DND-41 (cell line): ENCODE measurements at regions not wholly inside any gene's neighbourhood (a gene's known extent, or its start where the extent isn't known, plus 50 kb on each side); places are given as distances from the start of the nearest gene placed in this dataset.

Experiments
- ATAC-seq: fragments of 200-7000 bp; cut with Tn5 transposase; 3 replicates; pipeline ENCODE4 v1.9.1; 2021; ENCODE audit warnings: low read depth; ENCODE audit not compliant: insufficient read depth
- DNase-seq: peaks from one replicate; pipeline ENCODE4 v3.0.0-alpha.2; 2020
- H2AFZ ChIP-seq: 2 replicates; pipeline ENCODE4 v1.6.0; 2012; ENCODE audit warnings: low read depth, low read length
- H3K27ac ChIP-seq: 2 replicates; pipeline ENCODE4 v1.5.1; 2012; ENCODE audit warnings: low read length, inconsistent platforms
- H3K27me3 ChIP-seq: fragments of 200-600 bp; sonication (generic); 2 replicates; pipeline ENCODE4 v1.6.0; 2012; ENCODE audit warnings: low read length, mild to moderate bottlenecking, inconsistent platforms; ENCODE audit not compliant: insufficient read depth, poor library complexity
- H3K36me3 ChIP-seq: 2 replicates; pipeline ENCODE4 v1.5.1; 2012; ENCODE audit warnings: low read length, inconsistent platforms; ENCODE audit not compliant: insufficient read depth
- H3K4me1 ChIP-seq: 2 replicates; pipeline ENCODE4 v1.5.1; 2012; ENCODE audit warnings: mild to moderate bottlenecking, low read length; ENCODE audit not compliant: insufficient read depth
- H3K4me2 ChIP-seq: 2 replicates; pipeline ENCODE4 v1.6.0; 2012; ENCODE audit warnings: mild to moderate bottlenecking, moderate library complexity, low read length, inconsistent platforms; ENCODE audit not compliant: insufficient read depth
- H3K4me3 ChIP-seq, 2 experiments: fragments of 200-600 bp in 1 of 2; shearing (Covaris generic) in 1 of 2; 2 replicates each; pipeline ENCODE4 v1.5.1; 2012 to 2016; ENCODE audit warnings: inconsistent platforms in 2 of 2, low read length in 2 of 2, mild to moderate bottlenecking in 2 of 2, low read depth in 1 of 2, moderate library complexity in 1 of 2
- H3K79me2 ChIP-seq: 2 replicates; pipeline ENCODE4 v1.6.0; 2012; ENCODE audit warnings: low read length, inconsistent platforms; ENCODE audit not compliant: insufficient read depth
- H3K9ac ChIP-seq: 2 replicates; pipeline ENCODE4 v1.6.0; 2012; ENCODE audit warnings: low read depth, mild to moderate bottlenecking, inconsistent platforms, low read length, moderate library complexity
- H3K9me3 ChIP-seq: 2 replicates; pipeline ENCODE4 v1.5.1; 2012; ENCODE audit warnings: low read length, moderate library complexity, mild to moderate bottlenecking, inconsistent platforms; ENCODE audit not compliant: insufficient read depth, severe bottlenecking
- H4K20me1 ChIP-seq: 2 replicates; pipeline ENCODE4 v1.6.0; 2012; ENCODE audit warnings: low read length; ENCODE audit not compliant: insufficient read depth
- CTCF ChIP-seq: IDR thresholded peaks from 2 replicates; pipeline ENCODE4 v1.5.1; 2012; ENCODE audit warnings: borderline replicate concordance, low read length, moderate library complexity, mild to moderate bottlenecking; ENCODE audit not compliant: poor library complexity, severe bottlenecking; ENCODE audit errors: extremely low read depth
- EZH2 ChIP-seq: IDR thresholded peaks from 3 replicates; pipeline ENCODE4 v1.6.1; 2012; ENCODE audit warnings: borderline replicate concordance, low read depth, mild to moderate bottlenecking, moderate library complexity, low read length, inconsistent platforms; ENCODE audit not compliant: severe bottlenecking

GRCh38 chr6:10093282-10093681 lies 321.6 kb downstream of the TFAP2A start:
- no peak for DNase-seq
- no peak overlapping the region for H3K9ac ChIP-seq
- H3K4me2 ChIP-seq: no peak overlapping the region
- no peak overlapping the region for H3K4me3 ChIP-seq
- no peaks in the 10 kb centered on the region for H4K20me1 ChIP-seq
- H3K27ac ChIP-seq: no peak overlapping the region
- no peak for ATAC-seq
- no peaks in the 10 kb centered on the region for H3K4me1 ChIP-seq
- TF ChIP-seq EZH2 (no peak), CTCF (no peak)
- no peaks in the 10 kb centered on the region for H3K36me3 ChIP-seq
- peaks cover 11% of the 10 kb centered on the region for H3K9me3 ChIP-seq
- no peaks in the 10 kb centered on the region for H3K79me2 ChIP-seq
- H3K27me3 ChIP-seq: no peaks in the 10 kb centered on the region
- H2AFZ ChIP-seq: no peak overlapping the region

GRCh38 chr6:10084111-10084986 lies 330.5 kb downstream of the TFAP2A start:
- Histone ChIP-seq H3K36me3 (no peaks in the 10 kb centered on the region), H3K79me2 (no peaks in the 10 kb centered on the region), H3K4me3 (no peak overlapping the region), H3K9me3 (no peaks in the 10 kb centered on the region), H3K27ac (no peak overlapping the region), H4K20me1 (no peaks in the 10 kb centered on the region), H3K4me1 (no peaks in the 10 kb centered on the region), H3K27me3 (no peaks in the 10 kb centered on the region), H3K9ac (no peak overlapping the region), H2AFZ (no peak overlapping the region), H3K4me2 (no peak overlapping the region)
- no peak for TF ChIP-seq CTCF
- TF ChIP-seq EZH2: no peak
- DNase-seq: no peak
- no peak for ATAC-seq

- Histone ChIP-seq H3K36me3 (no peaks in the 10 kb centered on the region), H3K79me2 (no peaks in the 10 kb centered on the region), H3K9ac (no peak overlapping the region), H3K4me2 (no peak overlapping the region), H3K4me1 (no peaks in the 10 kb centered on the region), H3K9me3 (no peaks in the 10 kb centered on the region), H3K27ac (no peak overlapping the region), H3K4me3 (no peak overlapping the region), H3K27me3 (no peaks in the 10 kb centered on the region), H2AFZ (no peak overlapping the region), H4K20me1 (no peaks in the 10 kb centered on the region)
- ATAC-seq: no peak
- no peak for TF ChIP-seq CTCF
- no peak for TF ChIP-seq EZH2
- DNase-seq: no peak
These were observed 332.5 kb downstream of the TFAP2A start for GRCh38 chr6:10082385-10082784.

GRCh38 chr6:10081957-10082356 lies 332.9 kb downstream of the TFAP2A start:
- Histone ChIP-seq H3K9me3 (no peaks in the 10 kb centered on the region), H3K4me1 (no peaks in the 10 kb centered on the region), H3K36me3 (no peaks in the 10 kb centered on the region), H3K27ac (no peak overlapping the region), H3K4me2 (no peak overlapping the region), H3K27me3 (no peaks in the 10 kb centered on the region), H3K9ac (no peak overlapping the region), H2AFZ (no peak overlapping the region), H3K79me2 (no peaks in the 10 kb centered on the region), H3K4me3 (no peak overlapping the region), H4K20me1 (no peaks in the 10 kb centered on the region)
- no peak for ATAC-seq
- DNase-seq: no peak
- no peak for TF ChIP-seq CTCF
- no peak for TF ChIP-seq EZH2
